ENCODE measurements at regions not wholly inside any gene's neighbourhood (a gene's known extent, or its start where the extent isn't known, plus 50 kb on each side); places are given as distances from the start of the nearest gene placed in this dataset.

GRCh38 chr14:52131640-52132320 lies 62.9 kb upstream of the NID2 start (continued):
- TF ChIP-seq SMC3 (conservative IDR thresholded peaks at IDR 0.05; ENCODE audit: insufficient read depth, low read depth, low read length) (0 out of 2 replicates have a peak, but pooled peaks have one; percentile 24), MCM5 (IDR thresholded peaks at IDR 0.05; ENCODE audit: low read depth) (no peak), PREB (CRISPR knock-in tag; IDR thresholded peaks at IDR 0.05) (no peak)

GRCh38 chr14:52129721-52130120 lies 60.9 kb upstream of the NID2 start:
- BruUV-seq (replicated peaks): no TSS peak
- Histone ChIP-seq H3K9me1 (ENCODE audit: control insufficient read depth, insufficient read depth, low read length) (no peaks in the 10 kb centered on the region), H3K4me2 (ENCODE audit: insufficient read depth, low read length) (no peak overlapping the region), H3K4me1 (replicated peaks in 1 of 2; ENCODE audit: control insufficient read depth in 2 of 2, insufficient read depth in 2 of 2, low read length in 2 of 2) (no peaks in the 10 kb centered on the region), H3K27ac (ENCODE audit: extremely low read depth, low read depth, low read length) (no peak overlapping the region), H2AFZ (ENCODE audit: low read depth, low read length) (no peak overlapping the region), H3K36me3 (ENCODE audit: control insufficient read depth, insufficient read depth, low read length) (no peaks in the 10 kb centered on the region), H3K9ac (ENCODE audit: insufficient read depth in 1 of 2, low read depth in 2 of 2, low read length in 2 of 2) (no peak overlapping the region), H4K20me1 (replicated peaks; ENCODE audit: control insufficient read depth, insufficient read depth, low read length) (no peaks in the 10 kb centered on the region), H3K9me3 (replicated peaks; ENCODE audit: control insufficient read depth, insufficient read depth, low read depth, low read length) (no peaks in the 10 kb centered on the region), H3K4me3 (no peak overlapping the region), H3K27me3 (ENCODE audit: control insufficient read depth in 2 of 2, insufficient read depth in 2 of 2, low read length in 2 of 2) (no peaks in the 10 kb centered on the region), H3K79me2 (ENCODE audit: control insufficient read depth, insufficient read depth, low read length) (no peaks in the 10 kb centered on the region)
- CTCF ChIA-PET (ENCODE audit: low intra/inter-chr PET ratio): no interaction called here
- 15% methylated on average over 3 of the region's 3 CpGs for WGBS (ENCODE audit: insufficient coverage, low coverage, missing lambda C conversion rate)
- intact Hi-C loops (cut with micrococcal nuclease): loop anchor here (5.0 kb wide), 1 partner anchor 132 kb away; no protein-coding TSS in a partner anchor
- TF ChIP-seq ZFP1 (CRISPR knock-in tag; IDR thresholded peaks at IDR 0.05): no peak
- TF ChIP-seq TRIM24 (IDR thresholded peaks at IDR 0.05): no peak
- TF ChIP-seq PRMT5 (CRISPR knock-in tag; IDR thresholded peaks at IDR 0.05): no peak
- TF ChIP-seq LARP7 (IDR thresholded peaks at IDR 0.05): no peak
- no peak for TF ChIP-seq HDGF (IDR thresholded peaks at IDR 0.05)
- no peak for TF ChIP-seq KAT7 (CRISPR knock-in tag; IDR thresholded peaks at IDR 0.05; ENCODE audit: borderline replicate concordance)
- no peak for TF ChIP-seq ARNT (IDR thresholded peaks at IDR 0.05)
- TF ChIP-seq BDP1 (IDR thresholded peaks at IDR 0.05; ENCODE audit: insufficient read depth, insufficient read length): no peak
- ATAC-seq (no peak), FAIRE-seq (no peak), DNase-seq (ENCODE audit: extremely low read depth in 1 of 4, low spot score in 3 of 4) (no peak)
- in situ Hi-C loops (cut with MboI): no loop called here
- POLR2A ChIA-PET: no interaction called here
